ENCODE measurements at regions not wholly inside any gene's neighbourhood (a gene's known extent, or its start where the extent isn't known, plus 50 kb on each side); places are given as distances from the start of the nearest gene placed in this dataset.

DNA sequence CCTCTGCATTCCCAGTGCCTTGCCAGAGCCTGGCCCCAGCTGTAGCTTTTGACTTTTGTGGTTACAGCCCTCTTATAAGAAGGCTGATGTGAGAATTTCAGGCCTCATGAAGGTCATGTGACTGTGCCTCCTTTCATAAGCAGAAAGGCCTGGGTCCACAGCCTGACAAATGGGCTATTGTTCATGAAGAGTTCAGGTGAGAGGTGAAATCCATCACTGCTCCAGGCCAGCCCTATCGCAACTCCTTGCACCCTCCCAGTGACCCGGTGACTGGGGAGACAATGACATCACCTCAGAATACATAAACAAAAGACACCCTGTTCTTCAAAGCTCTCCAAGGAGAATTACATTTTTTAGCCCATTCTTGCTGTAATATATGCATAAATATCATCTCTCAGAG lies 321.5 kb downstream of the PCNX1 start:
- Histone ChIP-seq H3K36me3 (ENCODE audit: control insufficient read depth in 2 of 3, insufficient read depth in 3 of 3, low read length in 3 of 3) (no peaks in the 10 kb centered on the region), H3K4me1 (ENCODE audit: control insufficient read depth in 2 of 3, insufficient read depth in 2 of 3, low read depth in 1 of 3, low read length in 3 of 3) (no peaks in the 10 kb centered on the region), H3K4me3 (ENCODE audit: low read length in 3 of 3) (no peak overlapping the region), H3K9me3 (ENCODE audit: control insufficient read depth in 2 of 3, insufficient read depth in 1 of 3, low read length in 3 of 3) (no peaks in the 10 kb centered on the region), H3K27me3 (ENCODE audit: control insufficient read depth, insufficient read depth, low read length) (no peaks in the 10 kb centered on the region), H3K9ac (ENCODE audit: low read length in 3 of 3) (no peak overlapping the region), H3K27ac (ENCODE audit: low read depth in 2 of 2, low read length in 2 of 2) (no peak overlapping the region)
- intact Hi-C loops (cut with DNase I) = no loop called here
- DNase-seq = no peak
- TF ChIP-seq, protein P1, sequence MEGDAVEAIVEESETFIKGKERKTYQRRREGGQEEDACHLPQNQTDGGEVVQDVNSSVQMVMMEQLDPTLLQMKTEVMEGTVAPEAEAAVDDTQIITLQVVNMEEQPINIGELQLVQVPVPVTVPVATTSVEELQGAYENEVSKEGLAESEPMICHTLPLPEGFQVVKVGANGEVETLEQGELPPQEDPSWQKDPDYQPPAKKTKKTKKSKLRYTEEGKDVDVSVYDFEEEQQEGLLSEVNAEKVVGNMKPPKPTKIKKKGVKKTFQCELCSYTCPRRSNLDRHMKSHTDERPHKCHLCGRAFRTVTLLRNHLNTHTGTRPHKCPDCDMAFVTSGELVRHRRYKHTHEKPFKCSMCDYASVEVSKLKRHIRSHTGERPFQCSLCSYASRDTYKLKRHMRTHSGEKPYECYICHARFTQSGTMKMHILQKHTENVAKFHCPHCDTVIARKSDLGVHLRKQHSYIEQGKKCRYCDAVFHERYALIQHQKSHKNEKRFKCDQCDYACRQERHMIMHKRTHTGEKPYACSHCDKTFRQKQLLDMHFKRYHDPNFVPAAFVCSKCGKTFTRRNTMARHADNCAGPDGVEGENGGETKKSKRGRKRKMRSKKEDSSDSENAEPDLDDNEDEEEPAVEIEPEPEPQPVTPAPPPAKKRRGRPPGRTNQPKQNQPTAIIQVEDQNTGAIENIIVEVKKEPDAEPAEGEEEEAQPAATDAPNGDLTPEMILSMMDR (IDR thresholded peaks at IDR 0.05; ENCODE audit: borderline replicate concordance, extremely low read depth, insufficient read depth) = no peak
- no peak for FAIRE-seq

DNA sequence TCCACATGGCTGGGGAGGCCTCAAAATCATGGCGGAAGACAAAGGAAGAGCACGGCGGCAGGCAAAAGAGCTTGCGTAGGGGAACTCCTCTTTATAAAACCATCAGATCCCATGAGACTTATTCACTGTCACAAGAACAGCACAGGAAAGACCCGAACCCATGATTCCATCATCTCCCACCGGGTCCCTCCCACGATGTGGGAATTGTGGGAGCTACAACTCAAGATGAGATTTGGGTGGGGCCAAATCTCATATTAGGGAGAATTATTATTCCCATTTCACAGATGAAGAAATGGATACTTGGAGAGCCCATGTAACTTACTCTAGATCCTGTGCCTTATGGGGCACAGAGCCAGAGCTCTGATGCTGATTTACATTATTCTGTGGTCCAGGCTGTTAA lies 322.6 kb downstream of the PCNX1 start:
- Histone ChIP-seq H3K4me1 (ENCODE audit: control insufficient read depth in 2 of 3, insufficient read depth in 2 of 3, low read depth in 1 of 3, low read length in 3 of 3) (no peaks in the 10 kb centered on the region), H3K36me3 (ENCODE audit: control insufficient read depth in 2 of 3, insufficient read depth in 3 of 3, low read length in 3 of 3) (no peaks in the 10 kb centered on the region), H3K27me3 (ENCODE audit: control insufficient read depth, insufficient read depth, low read length) (no peaks in the 10 kb centered on the region), H3K4me3 (ENCODE audit: low read length in 3 of 3) (no peak overlapping the region), H3K9ac (ENCODE audit: low read length in 3 of 3) (no peak overlapping the region), H3K27ac (ENCODE audit: low read depth in 2 of 2, low read length in 2 of 2) (no peak overlapping the region), H3K9me3 (ENCODE audit: control insufficient read depth in 2 of 3, insufficient read depth in 1 of 3, low read length in 3 of 3) (no peaks in the 10 kb centered on the region)
- TF ChIP-seq, protein P1 (IDR thresholded peaks at IDR 0.05; ENCODE audit: borderline replicate concordance, extremely low read depth, insufficient read depth) = no peak
- FAIRE-seq (no peak), DNase-seq (no peak)
- intact Hi-C loops (cut with DNase I) = no loop called here

DNA sequence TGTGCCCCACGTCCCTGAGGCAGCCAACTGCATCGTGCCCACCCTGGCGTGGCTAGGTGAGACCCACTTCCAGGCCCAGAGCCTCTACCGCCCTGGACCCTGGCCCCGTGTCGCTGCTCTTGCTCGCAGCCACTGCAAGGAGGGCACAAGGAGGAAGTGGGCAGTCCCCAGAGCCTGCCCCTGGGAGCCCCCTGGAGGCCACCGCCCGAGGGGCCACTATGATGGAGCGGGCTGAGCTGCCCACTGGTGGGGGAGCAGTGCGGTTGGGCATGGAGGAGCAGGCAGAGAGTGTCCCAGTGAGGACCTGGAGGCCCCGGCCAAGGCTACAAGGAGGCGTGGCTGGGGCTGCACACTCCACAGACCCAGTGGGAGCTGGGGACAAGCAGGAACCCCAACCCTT lies 323.6 kb downstream of the PCNX1 start:
- H3K9ac ChIP-seq (ENCODE audit: low read length in 3 of 3) = no peak overlapping the region
- no peaks in the 10 kb centered on the region for H3K27me3 ChIP-seq (ENCODE audit: control insufficient read depth, insufficient read depth, low read length)
- no peaks in the 10 kb centered on the region for H3K36me3 ChIP-seq (ENCODE audit: control insufficient read depth in 2 of 3, insufficient read depth in 3 of 3, low read length in 3 of 3)
- H3K27ac ChIP-seq (ENCODE audit: low read depth in 2 of 2, low read length in 2 of 2) = no peak overlapping the region
- H3K4me3 ChIP-seq (ENCODE audit: low read length in 3 of 3) = no peak overlapping the region
- no peaks in the 10 kb centered on the region for H3K4me1 ChIP-seq (ENCODE audit: control insufficient read depth in 2 of 3, insufficient read depth in 2 of 3, low read depth in 1 of 3, low read length in 3 of 3)
- FAIRE-seq (no peak), DNase-seq (no peak)
- H3K9me3 ChIP-seq (ENCODE audit: control insufficient read depth in 2 of 3, insufficient read depth in 1 of 3, low read length in 3 of 3) = no peaks in the 10 kb centered on the region
- TF ChIP-seq, protein P1 (IDR thresholded peaks at IDR 0.05; ENCODE audit: borderline replicate concordance, extremely low read depth, insufficient read depth) = no peak
- intact Hi-C loops (cut with DNase I) = no loop called here

All from kidney (tissue), 13 donors.